H9 (cell line): ENCODE measurements at regions not wholly inside any gene's neighbourhood (a gene's known extent, or its start where the extent isn't known, plus 50 kb on each side); places are given as distances from the start of the nearest gene placed in this dataset.
A peak's percentile ranks its signal among the peaks of the same experiment; 100 is the strongest.

Experiments
- DNase-seq: peaks from one replicate; pipeline ENCODE4 v3.0.0-alpha.2; 2017
- H2AFZ ChIP-seq: one replicate; pipeline ENCODE4 v1.6.1; 2013; ENCODE audit warnings: mild to moderate bottlenecking, low read length, control low read depth, moderate library complexity
- H2AK5ac ChIP-seq: 2 replicates; pipeline ENCODE4 v1.6.1; 2013; ENCODE audit warnings: low read length, control low read depth, mixed read lengths; ENCODE audit not compliant: insufficient read length
- H2BK120ac ChIP-seq: one replicate; pipeline ENCODE4 v1.6.1; 2013; ENCODE audit warnings: low read depth, mild to moderate bottlenecking, low read length, control low read depth, inconsistent platforms; ENCODE audit not compliant: poor library complexity, severe bottlenecking
- H2BK12ac ChIP-seq: 2 replicates; pipeline ENCODE4 v1.6.1; 2013; ENCODE audit warnings: low read length, control low read depth, mixed read lengths, low read depth; ENCODE audit not compliant: insufficient read length
- H2BK15ac ChIP-seq: 2 replicates; pipeline ENCODE4 v1.6.1; 2013; ENCODE audit warnings: low read depth, low read length, control low read depth
- H2BK20ac ChIP-seq: one replicate; pipeline ENCODE4 v1.6.1; 2013; ENCODE audit warnings: low read depth, mild to moderate bottlenecking, low read length, control low read depth, inconsistent platforms; ENCODE audit not compliant: poor library complexity, severe bottlenecking
- H2BK5ac ChIP-seq: 2 replicates; pipeline ENCODE4 v1.6.1; 2013; ENCODE audit warnings: low read length, control low read depth, mixed read lengths; ENCODE audit not compliant: insufficient read length
- H3K14ac ChIP-seq: 2 replicates; pipeline ENCODE4 v1.6.1; 2013; ENCODE audit warnings: low read length, control low read depth; ENCODE audit not compliant: insufficient read depth
- H3K18ac ChIP-seq: 2 replicates; pipeline ENCODE4 v1.6.1; 2013; ENCODE audit warnings: low read depth, mild to moderate bottlenecking, mixed read lengths, low read length, control low read depth; ENCODE audit not compliant: insufficient read length
- H3K23ac ChIP-seq: 2 replicates; pipeline ENCODE4 v1.6.1; 2013; ENCODE audit warnings: low read length, control low read depth, mixed read lengths, low read depth; ENCODE audit not compliant: insufficient read length
- H3K23me2 ChIP-seq: 2 replicates; pipeline ENCODE4 v1.6.1; 2013; ENCODE audit warnings: low read depth, mild to moderate bottlenecking, mixed read lengths, low read length, control low read depth; ENCODE audit not compliant: insufficient read length, poor library complexity, severe bottlenecking
- H3K27ac ChIP-seq: 2 replicates; pipeline ENCODE4 v1.5.1; 2013; ENCODE audit warnings: low read length, control low read depth, mixed read lengths, low read depth; ENCODE audit not compliant: insufficient read length
- H3K27me3 ChIP-seq: 2 replicates; pipeline ENCODE4 v1.6.1; 2013; ENCODE audit warnings: low read length, control low read depth, inconsistent platforms; ENCODE audit not compliant: insufficient read depth
- H3K4ac ChIP-seq: 2 replicates; pipeline ENCODE4 v1.6.1; 2013; ENCODE audit warnings: low read depth, mild to moderate bottlenecking, control low read depth, inconsistent platforms, low read length, moderate library complexity
- H3K4me1 ChIP-seq: 2 replicates; pipeline ENCODE4 v1.6.1; 2013; ENCODE audit warnings: low read length, control low read depth, inconsistent platforms; ENCODE audit not compliant: insufficient read depth
- H3K4me2 ChIP-seq: 2 replicates; pipeline ENCODE4 v1.6.1; 2013; ENCODE audit warnings: low read length, control low read depth, mixed read lengths; ENCODE audit not compliant: insufficient read length, insufficient read depth
- H3K56ac ChIP-seq: 2 replicates; pipeline ENCODE4 v1.6.1; 2013; ENCODE audit warnings: low read depth, mild to moderate bottlenecking, mixed read lengths, low read length, control low read depth; ENCODE audit not compliant: insufficient read length
- H3K79me1 ChIP-seq: 2 replicates; pipeline ENCODE4 v1.6.1; 2013; ENCODE audit warnings: low read depth, mild to moderate bottlenecking, moderate library complexity, low read length, control low read depth, inconsistent platforms; ENCODE audit not compliant: insufficient read depth, poor library complexity, severe bottlenecking
- H3K79me2 ChIP-seq: 2 replicates; pipeline ENCODE4 v1.6.1; 2013; ENCODE audit warnings: low read length, control low read depth, inconsistent platforms; ENCODE audit not compliant: insufficient read depth
- H3K9ac ChIP-seq: 2 replicates; pipeline ENCODE4 v1.6.1; 2013; ENCODE audit warnings: low read length, control low read depth, mixed read lengths; ENCODE audit not compliant: insufficient read length; ENCODE audit errors: extremely low read depth
- H3K9me3 ChIP-seq: one replicate; pipeline ENCODE4 v1.6.1; 2013; ENCODE audit warnings: low read depth, low read length, inconsistent platforms; ENCODE audit not compliant: control insufficient read depth
- H3T11ph ChIP-seq: one replicate; pipeline ENCODE4 v1.6.1; 2013; ENCODE audit warnings: mild to moderate bottlenecking, low read length, control low read depth, inconsistent platforms
- H4K20me1 ChIP-seq: one replicate; pipeline ENCODE4 v1.6.1; 2013; ENCODE audit not compliant: control insufficient read depth, insufficient read length, insufficient read depth
- H4K5ac ChIP-seq: 2 replicates; pipeline ENCODE4 v1.6.1; 2013; ENCODE audit warnings: low read depth, mild to moderate bottlenecking, mixed read lengths, low read length, control low read depth; ENCODE audit not compliant: insufficient read length
- H4K8ac ChIP-seq: replicated peaks from 2 replicates; pipeline ENCODE4 v1.6.1; 2013; ENCODE audit warnings: low read length, control low read depth, mixed read lengths, low read depth; ENCODE audit not compliant: insufficient read length
- H4K91ac ChIP-seq: 2 replicates; pipeline ENCODE4 v1.6.1; 2013; ENCODE audit warnings: low read depth, mild to moderate bottlenecking, moderate library complexity, mixed read lengths, low read length, control low read depth; ENCODE audit not compliant: insufficient read length
- H3K27ac Mint-ChIP-seq, 3 experiments: 2 replicates in 2 of 3; 3 replicates in 1 of 3; pipeline ENCODE4 v1.8.0; 2020 to 2021; ENCODE audit warnings: mixed read lengths in 3 of 3, mild to moderate bottlenecking in 1 of 3, moderate library complexity in 1 of 3
- H3K27me3 Mint-ChIP-seq: 2 replicates; pipeline ENCODE4 v1.8.0; 2021; ENCODE audit warnings: low read depth, mild to moderate bottlenecking, moderate library complexity, mixed read lengths
- H3K36me3 Mint-ChIP-seq, 3 experiments: 2 replicates in 2 of 3; 3 replicates in 1 of 3; pipeline ENCODE4 v1.8.0; 2020 to 2021; ENCODE audit warnings: low read depth in 3 of 3, mixed read lengths in 3 of 3; ENCODE audit not compliant: insufficient read depth in 1 of 3
- H3K4me1 Mint-ChIP-seq, 2 experiments: 2 replicates each; pipeline ENCODE4 v1.8.0; 2020; ENCODE audit warnings: mixed read lengths in 2 of 2
- H3K4me3 Mint-ChIP-seq, 2 experiments: 2 replicates in 1 of 2; 3 replicates in 1 of 2; pipeline ENCODE4 v1.8.0; 2020 to 2021; ENCODE audit warnings: mild to moderate bottlenecking in 2 of 2, mixed read lengths in 2 of 2, moderate library complexity in 1 of 2
- H3K9me3 Mint-ChIP-seq, 2 experiments: 2 replicates in 1 of 2; 3 replicates in 1 of 2; pipeline ENCODE4 v1.8.0; 2020; ENCODE audit warnings: mild to moderate bottlenecking in 2 of 2, mixed read lengths in 2 of 2, moderate library complexity in 1 of 2
- WGBS: extraction: QIAGEN DNeasy Blood & Tissue Kit; methylation state at CpG from one replicate; pipeline ENCODE4 v1.1.7; 2013; ENCODE audit warnings: missing lambda C conversion rate, low lambda C conversion rate, mixed read lengths; ENCODE audit not compliant: insufficient read length; ENCODE audit errors: extremely low coverage; 5-methylcytosine and 5-hydroxymethylcytosine counted together
- TF ChIP-seq, protein P1 (sequence below): fragments of 200-600 bp; sonication (generic); conservative IDR thresholded peaks from 3 replicates; pipeline ENCODE4 v1.8.0; 2021; ENCODE audit warnings: antibody characterized with exemption, mild to moderate bottlenecking

DNA sequence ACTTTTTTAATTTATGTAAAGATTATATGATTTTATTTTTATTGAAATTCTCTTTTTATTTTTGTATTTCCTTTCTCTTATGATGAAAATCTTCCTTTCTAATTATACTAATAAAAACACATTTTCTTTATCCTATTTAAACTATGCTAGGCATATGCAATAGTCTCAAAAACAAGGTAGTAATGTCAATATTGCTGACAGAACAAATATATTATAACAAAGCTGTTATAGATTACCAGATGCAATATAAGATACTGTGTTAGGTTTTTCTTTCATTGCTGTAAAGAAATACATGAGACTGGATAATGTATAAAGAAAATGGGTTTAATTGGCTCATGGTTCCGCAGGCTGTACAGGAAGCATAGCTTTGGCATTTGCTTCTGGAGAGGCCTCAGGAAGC is 631.2 kb upstream of the SOX11 start:
- Histone ChIP-seq H2BK20ac (no peak overlapping the region), H4K5ac (no peak overlapping the region), H3K27ac (no peak overlapping the region), H3K56ac (no peak overlapping the region), H3K9me3 (no peaks in the 10 kb centered on the region), H3K79me1 (no peaks in the 10 kb centered on the region), H2BK120ac (no peak overlapping the region), H4K20me1 (no peaks in the 10 kb centered on the region), H3K23me2 (no peaks in the 10 kb centered on the region), H3K27me3 (no peaks in the 10 kb centered on the region), H2BK5ac (no peak overlapping the region), H3K23ac (no peak overlapping the region), H2AK5ac (no peak overlapping the region), H3K18ac (no peak overlapping the region), H2BK12ac (no peak overlapping the region), H4K8ac (no peak overlapping the region), H3K9ac (no peak overlapping the region), H4K91ac (no peak overlapping the region), H3K14ac (no peak overlapping the region), H2AFZ (no peak overlapping the region), H3T11ph (peak overlapping the region; percentile 67), H3K4ac (no peak overlapping the region), H2BK15ac (no peak overlapping the region), H3K79me2 (no peaks in the 10 kb centered on the region), H3K4me2 (no peak overlapping the region), H3K4me1 (peaks cover 10% of the 10 kb centered on the region; the same call in 1 of the 2 replicates)
- DNase-seq = no peak
- Mint-ChIP-seq H3K27ac (no peak overlapping the region), H3K4me1 (peaks cover 16 to 29% of the 10 kb centered on the region in 2 experiments), H3K27me3 (no peaks in the 10 kb centered on the region), H3K9me3 (no peaks in the 10 kb centered on the region), H3K36me3 (no peaks in the 10 kb centered on the region), H3K4me3 (no peak overlapping the region)
- TF ChIP-seq, protein P1, sequence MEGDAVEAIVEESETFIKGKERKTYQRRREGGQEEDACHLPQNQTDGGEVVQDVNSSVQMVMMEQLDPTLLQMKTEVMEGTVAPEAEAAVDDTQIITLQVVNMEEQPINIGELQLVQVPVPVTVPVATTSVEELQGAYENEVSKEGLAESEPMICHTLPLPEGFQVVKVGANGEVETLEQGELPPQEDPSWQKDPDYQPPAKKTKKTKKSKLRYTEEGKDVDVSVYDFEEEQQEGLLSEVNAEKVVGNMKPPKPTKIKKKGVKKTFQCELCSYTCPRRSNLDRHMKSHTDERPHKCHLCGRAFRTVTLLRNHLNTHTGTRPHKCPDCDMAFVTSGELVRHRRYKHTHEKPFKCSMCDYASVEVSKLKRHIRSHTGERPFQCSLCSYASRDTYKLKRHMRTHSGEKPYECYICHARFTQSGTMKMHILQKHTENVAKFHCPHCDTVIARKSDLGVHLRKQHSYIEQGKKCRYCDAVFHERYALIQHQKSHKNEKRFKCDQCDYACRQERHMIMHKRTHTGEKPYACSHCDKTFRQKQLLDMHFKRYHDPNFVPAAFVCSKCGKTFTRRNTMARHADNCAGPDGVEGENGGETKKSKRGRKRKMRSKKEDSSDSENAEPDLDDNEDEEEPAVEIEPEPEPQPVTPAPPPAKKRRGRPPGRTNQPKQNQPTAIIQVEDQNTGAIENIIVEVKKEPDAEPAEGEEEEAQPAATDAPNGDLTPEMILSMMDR = no peak
- no CpG with 5 or more reads among the region's 1 CpG for WGBS
